Activated CD4-positive, alpha-beta T cell treated with anti-CD3 and anti-CD28 coated beads, Interleukin-2, amount 50 U/mL, for 16 hours (primary cell): ENCODE measurements at regions not wholly inside any gene's neighbourhood (a gene's known extent, or its start where the extent isn't known, plus 50 kb on each side); places are given as distances from the start of the nearest gene placed in this dataset.
"Not testable (repeated sequence)": the region's sequence is repeated elsewhere in the genome, so short reads cannot be mapped to it uniquely, and the experiment has no call there.

Experiments used
- DNase-seq: peaks from one replicate; pipeline ENCODE4 v3.0.0-alpha.2; 2020

DNA sequence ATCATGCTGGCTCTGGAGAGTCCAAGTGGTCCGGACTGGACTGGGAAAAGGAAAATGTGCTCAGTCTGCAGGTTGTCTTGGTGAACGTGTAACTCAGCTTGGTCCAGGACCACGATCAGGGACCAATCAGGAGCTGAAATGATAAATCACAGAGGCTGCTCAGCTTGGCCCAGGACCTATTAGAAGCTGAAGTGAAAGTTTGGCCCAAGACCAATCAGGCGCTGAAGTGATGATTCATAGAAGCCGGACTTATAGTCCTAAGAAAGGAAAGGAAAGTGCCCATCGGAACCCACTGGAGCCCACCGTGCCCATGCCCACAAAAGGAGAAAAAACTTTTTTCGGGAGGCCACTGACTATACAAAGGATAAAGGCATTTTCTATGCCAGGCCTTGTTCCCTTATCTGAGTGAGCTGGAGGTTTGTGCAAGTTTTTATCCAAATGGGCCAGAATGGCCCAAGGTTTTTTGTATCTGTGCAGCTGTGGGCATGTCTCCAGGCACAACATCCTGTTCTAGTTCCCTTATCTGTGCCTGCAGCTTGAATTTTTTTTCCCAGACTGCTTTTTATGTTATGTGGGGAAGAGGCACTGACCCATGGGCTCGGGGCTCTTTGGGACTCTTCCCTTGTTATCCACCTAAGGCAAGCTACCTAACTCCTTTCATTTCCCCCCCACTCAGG, 194.4 kb downstream of the FAM133A start:
- DNase-seq, result no peak

DNA sequence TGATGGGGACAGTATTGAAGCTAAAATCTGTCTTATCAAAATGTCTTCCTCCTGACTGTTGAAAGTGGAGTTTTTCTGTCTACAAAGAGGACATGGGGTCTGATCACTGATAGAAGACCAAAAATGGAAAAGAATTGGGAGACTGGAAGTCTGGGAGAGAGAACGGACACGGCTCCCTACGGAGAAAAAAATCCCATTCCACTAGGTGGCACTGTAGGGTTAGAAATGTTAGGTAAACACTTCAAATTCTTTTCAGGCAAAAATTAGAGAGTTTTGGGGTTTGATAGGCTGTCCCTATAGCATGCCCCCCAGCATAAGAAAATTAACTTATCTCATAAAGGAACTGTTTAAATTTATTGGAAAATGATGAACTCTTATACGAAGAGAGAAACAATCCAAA, 200.5 kb downstream of the FAM133A start:
- peak; percentile 18 for DNase-seq

DNA sequence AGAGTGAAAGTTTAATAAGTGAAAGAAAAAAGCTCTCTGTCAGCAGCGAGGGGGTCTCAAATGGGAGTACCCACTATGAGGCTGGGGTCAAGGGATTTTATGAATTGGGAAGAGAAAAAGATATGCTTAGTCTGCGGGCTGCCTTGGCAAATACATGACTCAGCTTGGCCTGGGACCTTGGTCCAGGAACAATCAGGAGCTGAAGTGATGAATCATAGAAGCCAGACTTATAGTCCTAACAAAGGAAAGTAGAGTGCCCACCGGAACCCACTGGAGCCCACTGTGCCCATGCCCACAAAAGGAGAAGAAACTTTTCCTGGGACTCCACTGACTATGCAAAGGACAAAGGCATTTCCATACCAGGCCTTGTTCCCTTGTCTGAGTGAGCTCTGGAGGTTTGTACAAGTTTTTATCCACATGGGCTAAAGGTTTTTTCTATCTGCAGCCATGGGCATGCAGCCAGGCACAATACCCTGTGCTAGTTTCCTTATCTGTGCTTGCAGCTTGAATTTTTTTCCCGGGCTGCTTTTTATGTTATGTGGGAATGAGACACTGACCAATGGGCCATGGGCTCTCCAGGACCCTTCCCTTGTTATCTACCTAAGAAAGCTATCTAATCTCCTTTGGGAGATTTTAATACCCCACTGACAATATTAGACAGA, 201.7 kb downstream of the FAM133A start:
- no peak for DNase-seq

DNA sequence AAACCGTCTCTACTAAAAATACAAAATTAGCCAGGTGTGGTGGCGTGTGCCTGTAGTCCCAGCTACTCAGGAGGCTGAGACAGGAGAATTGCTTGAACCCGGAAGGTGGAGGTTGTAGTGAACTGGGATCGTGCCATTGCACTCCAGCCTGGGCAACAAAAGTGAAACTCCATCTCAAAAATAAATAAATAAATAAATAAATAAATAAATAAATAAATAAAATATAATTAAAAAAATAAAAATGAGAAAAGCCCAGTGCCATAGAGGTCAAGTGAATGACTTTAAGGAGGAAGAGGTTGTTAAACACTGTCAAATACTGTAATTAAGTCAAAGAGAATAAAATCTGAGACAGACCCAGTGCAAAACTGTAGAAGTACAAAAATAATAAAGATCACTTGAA, 247.0 kb downstream of the FAM133A start:
- DNase-seq, result not testable (repeated sequence)

DNA sequence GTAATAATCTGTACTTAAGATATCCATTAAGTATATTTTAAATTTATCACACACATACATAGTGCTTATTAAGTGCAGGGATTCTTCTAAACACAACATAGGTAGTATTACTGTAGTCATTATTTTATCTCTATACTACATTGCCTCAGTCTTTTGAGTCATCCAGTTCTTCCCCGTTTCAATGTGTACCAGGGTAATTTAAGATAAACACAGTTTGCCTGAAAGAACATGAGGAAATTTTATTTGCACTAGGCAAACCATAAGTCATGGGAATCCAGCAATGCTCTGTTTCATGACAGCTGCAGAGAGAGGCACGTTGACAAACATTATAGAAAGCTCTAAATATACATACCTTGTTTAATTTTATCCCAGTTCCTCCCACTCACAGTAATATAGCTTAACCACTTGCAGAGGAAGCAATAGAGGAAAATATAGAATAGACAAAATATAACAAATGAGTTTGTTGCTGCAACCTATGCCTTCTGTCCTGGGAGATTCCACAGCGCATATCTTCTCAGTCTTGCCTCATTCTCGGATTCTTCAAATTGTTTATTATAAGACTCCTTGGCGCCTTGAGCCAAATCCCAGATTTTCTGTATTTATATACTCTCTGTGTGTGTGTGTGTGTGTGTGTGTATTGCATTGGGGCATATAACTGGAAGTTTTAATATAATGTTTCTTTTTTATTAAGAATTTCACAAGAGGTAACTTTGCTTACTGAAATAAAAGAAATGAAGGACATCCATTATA, 258.6 kb downstream of the FAM133A start:
- no peak for DNase-seq

DNA sequence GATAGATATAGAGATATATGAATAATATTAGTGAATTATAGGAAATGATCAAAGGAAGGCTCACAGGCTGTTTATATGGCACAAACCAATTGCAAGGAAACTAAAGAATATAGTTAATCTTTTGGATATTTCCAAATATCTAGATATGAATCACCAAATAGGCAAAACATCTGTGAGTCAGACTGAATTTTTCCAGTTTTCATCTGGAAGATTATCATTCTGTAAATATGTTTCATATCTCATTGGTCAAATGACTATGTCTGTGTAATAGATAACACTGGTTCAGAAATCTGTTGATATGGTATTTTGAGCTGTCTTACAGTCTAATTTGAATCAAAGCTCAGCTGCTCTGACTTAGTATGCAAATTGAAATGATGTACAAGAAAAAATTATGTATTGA, 303.6 kb downstream of the FAM133A start:
- no peak for DNase-seq

DNA sequence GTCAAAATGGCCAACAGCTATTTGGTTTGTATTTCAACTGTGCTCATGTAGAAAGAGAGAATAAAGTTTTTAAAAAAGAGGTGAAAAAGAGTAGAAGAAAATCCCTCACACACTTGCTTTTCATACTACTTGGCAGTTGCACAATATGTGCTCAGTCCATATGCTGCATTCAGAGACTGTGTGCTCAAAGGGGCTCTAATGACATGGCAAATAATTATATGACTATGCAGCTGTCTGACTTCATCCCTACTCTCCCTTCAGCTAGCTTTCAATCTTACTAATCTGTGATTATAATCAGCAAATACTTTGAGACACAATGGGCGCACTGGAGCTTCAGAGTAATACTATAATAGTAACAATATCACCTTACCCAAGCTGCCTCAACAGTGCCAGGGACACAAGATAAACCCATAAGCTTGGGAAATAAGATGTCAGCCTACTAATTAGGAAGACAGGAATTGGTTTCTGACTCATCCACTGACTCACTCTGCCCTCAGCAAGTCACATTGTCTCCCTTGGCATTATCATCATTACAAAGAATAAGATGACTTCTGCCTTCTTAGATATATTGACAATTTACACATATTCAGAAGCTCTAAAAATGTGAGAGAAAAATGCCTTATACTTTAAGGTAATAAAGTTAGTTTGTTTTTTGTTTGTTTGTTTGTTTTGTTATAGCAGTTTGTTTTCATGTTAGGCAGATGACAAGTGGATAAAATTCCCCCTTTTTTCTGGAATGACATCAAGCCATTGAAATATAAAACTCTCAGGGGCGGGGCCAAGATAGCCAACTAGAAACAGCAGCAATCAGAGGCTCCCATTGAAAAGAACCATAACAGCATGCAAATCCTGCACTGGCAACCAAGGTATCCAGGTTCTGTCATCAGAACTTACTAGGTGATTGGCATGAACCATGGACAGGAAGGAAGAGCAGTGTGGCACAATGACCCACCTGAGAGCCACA, 311.6 kb downstream of the FAM133A start:
- DNase-seq, result peak; percentile 46
